Bronchial epithelial cell (primary cell): ENCODE measurements at regions not wholly inside any gene's neighbourhood (a gene's known extent, or its start where the extent isn't known, plus 50 kb on each side); places are given as distances from the start of the nearest gene placed in this dataset.
A peak's percentile ranks its signal among the peaks of the same experiment; 100 is the strongest.

Source experiments
- DNase-seq: peaks from one replicate; pipeline ENCODE4 v3.0.0-alpha.2; 2010; ENCODE audit warnings: low read depth
- FAIRE-seq: peaks from 2 replicates; lab custom pipeline; 2011; peaks lifted over from hg19 to GRCh38; lab: Jason Lieb, UNC
- H3K27me3 ChIP-seq: 2 replicates; pipeline ENCODE4 v1.5.1; 2011; ENCODE audit warnings: low read length; ENCODE audit not compliant: control insufficient read depth, insufficient read depth
- H3K36me3 ChIP-seq: 2 replicates; pipeline ENCODE4 v1.5.1; 2011; ENCODE audit warnings: low read length; ENCODE audit not compliant: control insufficient read depth, insufficient read depth
- H3K4me3 ChIP-seq: 2 replicates; pipeline ENCODE4 v1.5.1; 2011; ENCODE audit warnings: mild to moderate bottlenecking, low read depth, low read length, control low read depth
- CTCF ChIP-seq: IDR thresholded peaks from 2 replicates; pipeline ENCODE4 v1.5.1; 2011; ENCODE audit warnings: mild to moderate bottlenecking, moderate library complexity, low read length, control low read depth, inconsistent platforms; ENCODE audit not compliant: insufficient read depth, severe bottlenecking

- DNase-seq (no peak), FAIRE-seq (no peak)
- Histone ChIP-seq H3K27me3 (no peaks in the 10 kb centered on the region), H3K4me3 (no peak overlapping the region), H3K36me3 (no peaks in the 10 kb centered on the region)
- no peak for TF ChIP-seq CTCF
These were observed 67.7 kb upstream of the LRFN2 start for GRCh38 chr6:40654828-40655227.

- H3K4me3 ChIP-seq = no peak overlapping the region
- no peak for TF ChIP-seq CTCF
- FAIRE-seq = no peak
- DNase-seq = no peak
- H3K27me3 ChIP-seq = no peaks in the 10 kb centered on the region
- no peaks in the 10 kb centered on the region for H3K36me3 ChIP-seq
These were observed 57.9 kb upstream of the LRFN2 start for GRCh38 chr6:40645043-40645442.

GRCh38 chr6:40642837-40643236 lies 55.7 kb upstream of the LRFN2 start:
- Histone ChIP-seq H3K4me3 (no peak overlapping the region), H3K27me3 (no peaks in the 10 kb centered on the region), H3K36me3 (no peaks in the 10 kb centered on the region)
- no peak for TF ChIP-seq CTCF
- FAIRE-seq = no peak
- DNase-seq = no peak

GRCh38 chr6:40642190-40642589 lies 55.0 kb upstream of the LRFN2 start:
- Histone ChIP-seq H3K27me3 (no peaks in the 10 kb centered on the region), H3K4me3 (no peak overlapping the region), H3K36me3 (no peaks in the 10 kb centered on the region)
- no peak for DNase-seq
- no peak for TF ChIP-seq CTCF
- FAIRE-seq = peak; percentile 64

GRCh38 chr6:40640599-40641227 lies 53.5 kb upstream of the LRFN2 start:
- DNase-seq (no peak), FAIRE-seq (no peak)
- H3K27me3 ChIP-seq = no peaks in the 10 kb centered on the region
- no peaks in the 10 kb centered on the region for H3K36me3 ChIP-seq
- H3K4me3 ChIP-seq = no peak overlapping the region
- no peak for TF ChIP-seq CTCF
